Tibial artery (tissue), 4 donors: ENCODE measurements at regions not wholly inside any gene's neighbourhood (a gene's known extent, or its start where the extent isn't known, plus 50 kb on each side); places are given as distances from the start of the nearest gene placed in this dataset.

Source experiments
- DNase-seq, 2 donors: peaks; one replicate each; pipeline ENCODE4 v3.0.0-alpha.2; 2019
- H3K27ac ChIP-seq, 2 donors: fragments of 200-600 bp; sonication (generic) in 1 of 2; 1 replicate in 1 of 2; 2 replicates in 1 of 2; pipeline ENCODE4 v1.5.1; 2018 to 2019; ENCODE audit warnings: mild to moderate bottlenecking in 1 of 2
- H3K27me3 ChIP-seq, 2 donors: fragments of 200-600 bp; sonication (generic) in 1 of 2; one replicate each; pipeline versions ENCODE4 v1.5.1 to v1.6.0; 2016 to 2019
- H3K36me3 ChIP-seq, 3 donors: fragments of 200-600 bp; sonication (generic) in 2 of 3; one replicate each; pipeline ENCODE4 v1.5.1; 2016 to 2019; ENCODE audit warnings: mild to moderate bottlenecking in 2 of 3
- H3K4me1 ChIP-seq, 4 donors: fragments of 200-600 bp; sonication (generic) in 2 of 4; 1 replicate in 3 of 4; 2 replicates in 1 of 4; pipeline ENCODE4 v1.5.1; 2016 to 2019
- H3K4me3 ChIP-seq, 2 donors: fragments of 200-600 bp; sonication (generic) in 1 of 2; 1 replicate in 1 of 2; 2 replicates in 1 of 2; pipeline ENCODE4 v1.5.1; 2018 to 2019; ENCODE audit warnings: mild to moderate bottlenecking in 2 of 2
- H3K9me3 ChIP-seq, 3 donors: fragments of 200-600 bp; sonication (generic) in 1 of 3; one replicate each; pipeline ENCODE4 v1.5.1; 2016 to 2019
- CTCF ChIP-seq, 2 experiments: fragments of 200-600 bp in 1 of 2; fragments of 450-650 bp in 1 of 2; IDR thresholded peaks; one replicate each; pipeline ENCODE4 v1.5.1; 2017 to 2019; ENCODE audit warnings: antibody characterized with exemption in 2 of 2, mild to moderate bottlenecking in 1 of 2, moderate library complexity in 1 of 2
- intact Hi-C: fragments of 100-400 bp; cut with DNase I; formaldehyde crosslinking; loops from one replicate; pipeline ENCODE4 v1.15.0; 2023; ENCODE audit warnings: low total_unique reads

- DNase-seq = no peak
- H3K4me3 ChIP-seq = no peak overlapping the region
- TF ChIP-seq CTCF (IDR thresholded peaks at IDR 0.05) = no peak
- no peaks in the 10 kb centered on the region for H3K9me3 ChIP-seq
- H3K4me1 ChIP-seq = no peaks in the 10 kb centered on the region
- H3K27ac ChIP-seq = no peak overlapping the region
- no peaks in the 10 kb centered on the region for H3K36me3 ChIP-seq
- intact Hi-C loops = no loop called here
- peaks cover 0 to 1% of the 10 kb centered on the region in 2 donors for H3K27me3 ChIP-seq
Measured at GRCh38 chr2:129863350-129863749, 116.1 kb upstream of the RAB6C start.

- no peaks in the 10 kb centered on the region for H3K9me3 ChIP-seq
- H3K36me3 ChIP-seq = no peaks in the 10 kb centered on the region
- no peaks in the 10 kb centered on the region for H3K27me3 ChIP-seq
- H3K4me1 ChIP-seq = no peaks in the 10 kb centered on the region
- H3K4me3 ChIP-seq = no peak overlapping the region
- no peak for DNase-seq
- TF ChIP-seq CTCF (IDR thresholded peaks at IDR 0.05) = no peak
- intact Hi-C loops = no loop called here
- H3K27ac ChIP-seq = no peak overlapping the region
Measured at GRCh38 chr2:129864719-129865118, 114.7 kb upstream of the RAB6C start.

DNA sequence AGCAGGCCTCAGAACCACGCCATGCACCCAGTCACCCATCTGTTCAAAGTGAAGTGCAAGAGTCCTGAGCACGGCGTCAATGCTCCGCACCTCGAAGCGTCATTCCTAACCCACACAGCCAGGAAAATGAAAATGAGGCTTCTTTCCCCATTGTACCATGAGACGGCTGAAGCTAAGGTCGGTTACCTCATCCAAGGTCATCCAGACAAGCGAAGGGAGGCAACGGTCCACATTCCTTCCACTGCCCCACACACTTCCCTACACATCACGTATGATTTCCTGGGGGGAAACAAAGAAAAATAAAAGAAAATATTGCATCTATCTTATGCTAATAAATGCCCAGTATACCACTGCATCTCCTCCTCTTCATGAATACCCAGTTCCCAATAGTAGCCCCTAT is 113.5 kb upstream of the RAB6C start:
- no peak overlapping the region for H3K27ac ChIP-seq
- no peaks in the 10 kb centered on the region for H3K9me3 ChIP-seq
- no peaks in the 10 kb centered on the region for H3K27me3 ChIP-seq
- H3K4me1 ChIP-seq = no peaks in the 10 kb centered on the region
- no peak overlapping the region for H3K4me3 ChIP-seq
- no peak for TF ChIP-seq CTCF (IDR thresholded peaks at IDR 0.05)
- no peak for DNase-seq
- no peaks in the 10 kb centered on the region for H3K36me3 ChIP-seq
- intact Hi-C loops = no loop called here

- no peaks in the 10 kb centered on the region for H3K9me3 ChIP-seq
- no peaks in the 10 kb centered on the region for H3K27me3 ChIP-seq
- DNase-seq = no peak
- no peak overlapping the region for H3K4me3 ChIP-seq
- H3K27ac ChIP-seq = no peak overlapping the region
- no peaks in the 10 kb centered on the region for H3K4me1 ChIP-seq
- intact Hi-C loops = no loop called here
- H3K36me3 ChIP-seq = no peaks in the 10 kb centered on the region
- TF ChIP-seq CTCF (IDR thresholded peaks at IDR 0.05) = no peak
Measured at GRCh38 chr2:129866391-129866790, 113.1 kb upstream of the RAB6C start.

DNA sequence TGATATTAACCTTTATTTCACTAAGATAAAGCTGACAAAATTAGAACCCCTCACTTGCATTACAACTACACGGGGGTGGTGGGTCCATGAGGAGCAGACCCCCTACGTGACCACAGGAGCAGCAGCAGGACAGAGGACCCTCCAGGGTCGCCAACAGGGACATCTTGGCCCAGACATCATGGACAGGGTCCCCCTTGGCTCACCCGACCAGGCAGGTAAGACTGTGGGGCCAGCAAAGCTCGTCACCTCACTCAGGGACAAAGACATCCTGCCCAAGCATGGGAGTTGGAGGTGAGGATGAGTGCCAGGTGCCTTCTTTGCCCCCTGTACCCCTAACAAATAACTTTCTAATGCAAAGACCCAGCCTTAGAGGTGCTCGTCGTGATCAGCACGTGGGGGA is 111.3 kb upstream of the RAB6C start:
- Histone ChIP-seq H3K4me1 (no peaks in the 10 kb centered on the region), H3K36me3 (no peaks in the 10 kb centered on the region), H3K9me3 (no peaks in the 10 kb centered on the region), H3K27ac (no peak overlapping the region), H3K27me3 (no peaks in the 10 kb centered on the region), H3K4me3 (no peak overlapping the region)
- no peak for DNase-seq
- intact Hi-C loops = no loop called here
- TF ChIP-seq CTCF (IDR thresholded peaks at IDR 0.05) = no peak

DNA sequence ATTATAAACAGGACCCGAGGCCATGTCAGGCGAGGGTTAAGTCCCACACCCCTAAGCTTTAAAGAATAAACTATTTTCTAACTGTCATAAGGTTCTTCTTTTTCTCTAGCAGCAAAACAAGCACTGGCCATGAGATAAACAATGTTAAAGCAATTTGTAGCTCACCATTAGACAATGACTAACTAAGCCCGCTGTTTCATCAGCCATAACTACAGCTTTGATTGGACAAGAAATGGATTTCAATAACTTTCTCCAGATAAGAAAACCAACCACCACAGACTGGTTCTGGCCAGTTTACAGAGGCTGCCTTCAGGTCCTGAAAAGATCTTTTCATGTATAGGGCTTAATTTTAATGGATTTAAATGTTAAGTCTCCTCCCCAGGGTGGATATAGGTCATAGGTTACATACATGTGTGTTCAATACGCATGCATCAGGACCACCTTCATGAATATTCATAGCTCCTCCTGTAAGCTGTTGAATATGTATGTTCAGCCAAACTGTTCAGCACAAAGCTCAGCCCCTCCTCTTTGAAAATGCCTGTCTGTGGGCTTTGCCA is 108.7 kb upstream of the RAB6C start:
- no peaks in the 10 kb centered on the region for H3K4me1 ChIP-seq
- intact Hi-C loops = no loop called here
- H3K4me3 ChIP-seq = no peak overlapping the region
- no peaks in the 10 kb centered on the region for H3K36me3 ChIP-seq
- H3K9me3 ChIP-seq = no peaks in the 10 kb centered on the region
- no peak overlapping the region for H3K27ac ChIP-seq
- no peak for DNase-seq
- H3K27me3 ChIP-seq = no peaks in the 10 kb centered on the region
- TF ChIP-seq CTCF (IDR thresholded peaks at IDR 0.05) = no peak
